Ishikawa (cell line): ENCODE measurements at regions not wholly inside any gene's neighbourhood (a gene's known extent, or its start where the extent isn't known, plus 50 kb on each side); places are given as distances from the start of the nearest gene placed in this dataset.

ENCODE experiments used
- CEBPB ChIP-seq: IDR thresholded peaks from 2 replicates; pipeline ENCODE4 v1.6.1; 2012
- CREB1 ChIP-seq: IDR thresholded peaks from 2 replicates; pipeline ENCODE4 v1.6.1; 2012; ENCODE audit warnings: low read depth
- EGR1 ChIP-seq: IDR thresholded peaks from 2 replicates; pipeline ENCODE4 v1.6.1; 2012
- EP300 ChIP-seq: IDR thresholded peaks from 2 replicates; pipeline ENCODE4 v1.6.1; 2012; ENCODE audit warnings: borderline replicate concordance
- FOXM1 ChIP-seq: IDR thresholded peaks from 2 replicates; pipeline ENCODE4 v1.6.1; 2012; ENCODE audit warnings: low read depth, borderline replicate concordance
- MAX ChIP-seq: IDR thresholded peaks from 2 replicates; pipeline ENCODE4 v1.6.1; 2012
- NFIC ChIP-seq: IDR thresholded peaks from 2 replicates; pipeline ENCODE4 v1.6.1; 2012
- RAD21 ChIP-seq: IDR thresholded peaks from 2 replicates; pipeline ENCODE4 v1.6.1; 2012; ENCODE audit warnings: low read depth
- REST ChIP-seq: IDR thresholded peaks from 2 replicates; pipeline ENCODE4 v1.6.1; 2012; ENCODE audit warnings: low read depth, mild to moderate bottlenecking
- TAF1 ChIP-seq: IDR thresholded peaks from 2 replicates; pipeline ENCODE4 v1.6.1; 2012; ENCODE audit warnings: low read depth, mild to moderate bottlenecking
- TCF12 ChIP-seq: IDR thresholded peaks from 2 replicates; pipeline ENCODE4 v1.6.1; 2012; ENCODE audit warnings: low read depth
- TEAD4 ChIP-seq: IDR thresholded peaks from 2 replicates; pipeline ENCODE4 v1.6.1; 2012
- USF1 ChIP-seq: IDR thresholded peaks from 2 replicates; pipeline ENCODE4 v1.6.1; 2012
- YY1 ChIP-seq: IDR thresholded peaks from 2 replicates; pipeline ENCODE4 v1.6.1; 2012; ENCODE audit warnings: low read depth
- ZBTB7A ChIP-seq: IDR thresholded peaks from 2 replicates; pipeline ENCODE4 v1.6.1; 2012; ENCODE audit warnings: low read depth

GRCh38 chr4:171519457-171519856 lies 293.7 kb upstream of the GALNTL6 start:
- TF ChIP-seq TAF1 (no peak), ZBTB7A (no peak), USF1 (no peak), YY1 (no peak), RAD21 (no peak), CREB1 (no peak), NFIC (no peak), TCF12 (no peak), TEAD4 (no peak), EP300 (no peak), MAX (no peak), CEBPB (no peak), FOXM1 (no peak), REST (no peak), EGR1 (no peak)

- TF ChIP-seq EGR1 (no peak), EP300 (no peak), USF1 (no peak), NFIC (no peak), ZBTB7A (no peak), REST (no peak)
These were observed 295.3 kb upstream of the GALNTL6 start for GRCh38 chr4:171517883-171518282.

- TF ChIP-seq YY1 (no peak), REST (no peak)
These were observed 296.5 kb upstream of the GALNTL6 start for GRCh38 chr4:171516694-171517093.

GRCh38 chr4:171484681-171485080 lies 328.5 kb upstream of the GALNTL6 start:
- TF ChIP-seq REST (no peak), TCF12 (no peak), TEAD4 (no peak)

- TF ChIP-seq ZBTB7A (no peak), MAX (no peak)
These were observed 335.0 kb upstream of the GALNTL6 start for GRCh38 chr4:171478181-171478580.
